ENCODE measurements at regions not wholly inside any gene's neighbourhood (a gene's known extent, or its start where the extent isn't known, plus 50 kb on each side); places are given as distances from the start of the nearest gene placed in this dataset.
A peak's percentile ranks its signal among the peaks of the same experiment; 100 is the strongest.
"Not testable (repeated sequence)": the region's sequence is repeated elsewhere in the genome, so short reads cannot be mapped to it uniquely, and the experiment has no call there.

- no peak for DNase-seq (ENCODE audit: low spot score)
These were observed 306.4 kb upstream of the ZNF507 start for GRCh38 chr19:32038961-32039360.

- DNase-seq (ENCODE audit: low spot score) = no peak
These were observed 306.0 kb upstream of the ZNF507 start for GRCh38 chr19:32039440-32039839.

GRCh38 chr19:32040236-32040635, 305.2 kb upstream of the ZNF507 start:
- no peak for DNase-seq (ENCODE audit: low spot score)

- peak; percentile 45 for DNase-seq (ENCODE audit: low spot score)
These were observed 303.6 kb upstream of the ZNF507 start for GRCh38 chr19:32041681-32042292.

GRCh38 chr19:32047788-32048187, 297.6 kb upstream of the ZNF507 start:
- no peak for DNase-seq (ENCODE audit: low spot score)

- DNase-seq (ENCODE audit: low spot score) = no peak
These were observed 292.0 kb upstream of the ZNF507 start for GRCh38 chr19:32053376-32053775.

- DNase-seq (ENCODE audit: low spot score) = no peak
These were observed 291.5 kb upstream of the ZNF507 start for GRCh38 chr19:32053861-32054260.

- DNase-seq (ENCODE audit: low spot score) = no peak
These were observed 287.3 kb upstream of the ZNF507 start for GRCh38 chr19:32058131-32058530.

GRCh38 chr19:32061315-32061714, 284.1 kb upstream of the ZNF507 start:
- no peak for DNase-seq (ENCODE audit: low spot score)

- no peak for DNase-seq (ENCODE audit: low spot score)
These were observed 281.8 kb upstream of the ZNF507 start for GRCh38 chr19:32063601-32064000.

GRCh38 chr19:32066056-32066455, 279.4 kb upstream of the ZNF507 start:
- no peak for DNase-seq (ENCODE audit: low spot score)

GRCh38 chr19:32067685-32068084, 277.7 kb upstream of the ZNF507 start:
- DNase-seq (ENCODE audit: low spot score) = no peak

GRCh38 chr19:32068793-32069192, 276.6 kb upstream of the ZNF507 start:
- no peak for DNase-seq (ENCODE audit: low spot score)

- DNase-seq (ENCODE audit: low spot score) = no peak
These were observed 275.3 kb upstream of the ZNF507 start for GRCh38 chr19:32070101-32070500.

- DNase-seq (ENCODE audit: low spot score) = no peak
These were observed 263.4 kb upstream of the ZNF507 start for GRCh38 chr19:32082028-32082427.

GRCh38 chr19:32084756-32085363, 260.6 kb upstream of the ZNF507 start:
- not testable (repeated sequence) for DNase-seq (ENCODE audit: low spot score)

GRCh38 chr19:32091241-32091640, 254.2 kb upstream of the ZNF507 start:
- DNase-seq (ENCODE audit: low spot score) = no peak

- no peak for DNase-seq (ENCODE audit: low spot score)
These were observed 248.4 kb upstream of the ZNF507 start for GRCh38 chr19:32097011-32097410.

- no peak for DNase-seq (ENCODE audit: low spot score)
These were observed 247.8 kb upstream of the ZNF507 start for GRCh38 chr19:32097620-32098019.

- DNase-seq (ENCODE audit: low spot score) = no peak
These were observed 246.4 kb upstream of the ZNF507 start for GRCh38 chr19:32098968-32099367.

- no peak for DNase-seq (ENCODE audit: low spot score)
These were observed 244.2 kb upstream of the ZNF507 start for GRCh38 chr19:32101206-32101605.

GRCh38 chr19:32103541-32103940, 241.9 kb upstream of the ZNF507 start:
- DNase-seq (ENCODE audit: low spot score) = no peak

- peak; percentile 47 for DNase-seq (ENCODE audit: low spot score)
These were observed 241.1 kb upstream of the ZNF507 start for GRCh38 chr19:32104153-32104849.

- no peak for DNase-seq (ENCODE audit: low spot score)
These were observed 240.6 kb upstream of the ZNF507 start for GRCh38 chr19:32104850-32105235.
